Activated T-cell treated with anti-CD3 and anti-CD28 coated beads, Interleukin-2, amount 50 U/mL, for 4 hours (primary cell): ENCODE measurements at regions not wholly inside any gene's neighbourhood (a gene's known extent, or its start where the extent isn't known, plus 50 kb on each side); places are given as distances from the start of the nearest gene placed in this dataset.
"Not testable (repeated sequence)": the region's sequence is repeated elsewhere in the genome, so short reads cannot be mapped to it uniquely, and the experiment has no call there.

Experiments used
- ATAC-seq, 2 donors: fragments of 200-7000 bp; cut with Tn5 transposase; one replicate each; pipeline ENCODE4 v1.10.0; 2021
- DNase-seq: peaks from one replicate; pipeline ENCODE4 v3.0.0-alpha.2; 2020
- H3K27me3 Mint-ChIP-seq: one replicate; pipeline ENCODE4 v1.8.0; 2021; ENCODE audit warnings: low read depth, mixed read lengths
- H3K36me3 Mint-ChIP-seq: one replicate; pipeline ENCODE4 v1.8.0; 2022; ENCODE audit warnings: mixed read lengths; ENCODE audit not compliant: insufficient read depth
- H3K4me1 Mint-ChIP-seq: one replicate; pipeline ENCODE4 v1.8.0; 2021; ENCODE audit warnings: low read depth, mixed read lengths
- H3K4me3 Mint-ChIP-seq: one replicate; pipeline ENCODE4 v1.8.0; 2021; ENCODE audit warnings: mild to moderate bottlenecking, moderate library complexity, mixed read lengths
- H3K9me3 Mint-ChIP-seq: one replicate; pipeline ENCODE4 v1.8.0; 2021; ENCODE audit warnings: mixed read lengths

DNA sequence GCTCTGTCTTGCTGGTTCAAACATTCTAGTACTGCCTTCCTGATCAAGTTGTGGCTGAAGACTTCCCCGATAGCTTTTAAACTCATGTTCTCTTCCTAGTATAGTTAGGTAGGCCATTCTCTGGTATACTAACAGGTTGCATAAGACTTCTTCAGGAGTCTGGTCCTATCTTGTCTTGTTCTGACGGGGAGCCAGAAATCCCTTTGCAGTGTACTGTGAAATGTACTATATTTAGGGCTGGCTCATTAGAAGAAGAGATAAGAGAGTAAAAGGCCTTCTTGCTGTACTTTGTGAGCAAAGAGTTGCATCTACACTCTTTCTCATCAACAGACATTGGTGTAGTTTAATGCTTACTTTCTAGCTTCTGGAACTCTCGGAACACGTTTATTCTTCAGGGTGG, 331.9 kb downstream of the NUP35 start:
- peaks cover 8% of the 10 kb centered on the region for H3K9me3 Mint-ChIP-seq
- no peaks in the 10 kb centered on the region for H3K4me1 Mint-ChIP-seq
- no peak overlapping the region for H3K4me3 Mint-ChIP-seq
- DNase-seq (no peak), ATAC-seq (no peak)
- no peaks in the 10 kb centered on the region for H3K36me3 Mint-ChIP-seq
- no peaks in the 10 kb centered on the region for H3K27me3 Mint-ChIP-seq

GRCh38 chr2:183458460-183458859, 334.2 kb downstream of the NUP35 start:
- Mint-ChIP-seq H3K27me3 (no peaks in the 10 kb centered on the region), H3K4me3 (no peak overlapping the region), H3K9me3 (peaks cover 12% of the 10 kb centered on the region), H3K4me1 (no peaks in the 10 kb centered on the region), H3K36me3 (no peaks in the 10 kb centered on the region)
- ATAC-seq (no peak), DNase-seq (no peak)

GRCh38 chr2:183459466-183459865, 335.2 kb downstream of the NUP35 start:
- no peak overlapping the region for H3K4me3 Mint-ChIP-seq
- no peaks in the 10 kb centered on the region for H3K4me1 Mint-ChIP-seq
- peaks cover 9% of the 10 kb centered on the region for H3K9me3 Mint-ChIP-seq
- H3K36me3 Mint-ChIP-seq, result no peaks in the 10 kb centered on the region
- no peak for DNase-seq
- no peaks in the 10 kb centered on the region for H3K27me3 Mint-ChIP-seq
- ATAC-seq, result no peak

DNA sequence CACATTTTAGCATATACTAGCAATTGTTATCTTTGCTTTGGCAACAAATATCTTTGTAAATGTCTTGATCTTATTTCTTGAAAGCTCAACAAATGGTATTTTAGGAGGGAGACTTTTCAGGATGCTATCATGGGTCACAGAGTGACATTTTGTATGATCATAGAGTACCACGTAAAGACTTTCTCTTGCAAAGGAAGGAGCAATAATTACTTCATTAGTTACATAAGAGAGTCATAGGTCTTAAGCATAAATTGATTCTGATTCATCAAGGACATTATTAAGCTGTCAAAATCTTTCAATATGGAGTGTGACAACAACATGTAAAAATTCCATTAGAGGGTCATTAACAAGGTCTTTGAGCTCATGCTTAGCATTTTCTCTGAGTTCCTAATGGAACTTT, 339.6 kb downstream of the NUP35 start:
- Mint-ChIP-seq H3K9me3 (peaks cover 7% of the 10 kb centered on the region), H3K4me1 (no peaks in the 10 kb centered on the region), H3K36me3 (no peaks in the 10 kb centered on the region), H3K27me3 (no peaks in the 10 kb centered on the region), H3K4me3 (no peak overlapping the region)
- DNase-seq (no peak), ATAC-seq (no peak)

GRCh38 chr2:183465048-183465447, 340.8 kb downstream of the NUP35 start:
- no peaks in the 10 kb centered on the region for H3K36me3 Mint-ChIP-seq
- ATAC-seq (no peak), DNase-seq (no peak)
- H3K9me3 Mint-ChIP-seq, result peaks cover 16% of the 10 kb centered on the region
- H3K4me1 Mint-ChIP-seq, result no peaks in the 10 kb centered on the region
- no peak overlapping the region for H3K4me3 Mint-ChIP-seq
- no peaks in the 10 kb centered on the region for H3K27me3 Mint-ChIP-seq

DNA sequence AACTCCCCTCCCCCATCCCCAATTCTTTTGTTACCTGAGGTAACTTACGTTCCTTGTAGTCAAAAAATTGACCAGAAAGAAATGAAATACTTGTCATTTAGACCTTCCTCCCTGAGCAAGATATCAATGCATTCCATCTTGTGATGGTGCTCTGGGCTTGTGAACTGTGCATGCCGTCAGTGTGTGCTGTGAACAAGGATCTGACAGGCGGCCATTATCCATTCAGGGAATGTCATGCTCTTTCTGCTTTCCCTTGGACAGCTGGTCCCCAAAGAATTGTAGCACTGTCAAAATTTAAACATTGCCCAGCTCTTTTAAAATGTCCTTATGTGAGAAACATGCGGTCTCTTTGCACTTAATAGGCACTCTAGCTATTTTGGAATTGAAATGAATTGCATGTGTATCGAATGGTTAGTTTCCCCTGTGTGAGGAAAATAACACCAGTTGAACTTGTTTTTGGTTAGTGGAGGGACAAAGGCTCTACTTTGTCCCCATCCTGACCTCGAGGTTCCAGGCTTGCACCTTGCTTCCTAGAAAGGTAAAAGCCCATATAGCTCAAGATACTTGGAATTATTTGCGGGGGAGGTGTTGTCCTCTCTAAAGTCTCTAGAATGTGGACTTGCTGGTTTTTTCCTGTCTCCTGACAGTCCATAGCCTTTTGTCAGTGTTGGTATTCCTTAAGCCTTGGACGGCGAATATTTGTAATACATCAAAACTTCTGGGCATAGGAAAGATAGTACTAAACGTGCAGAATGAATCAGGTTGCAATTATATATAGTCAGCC, 350.9 kb downstream of the NUP35 start:
- ATAC-seq, result no peak
- Mint-ChIP-seq H3K4me1 (no peaks in the 10 kb centered on the region), H3K9me3 (peaks cover 4% of the 10 kb centered on the region), H3K36me3 (no peaks in the 10 kb centered on the region), H3K27me3 (no peaks in the 10 kb centered on the region), H3K4me3 (no peak overlapping the region)
- DNase-seq, result no peak

- no peaks in the 10 kb centered on the region for H3K36me3 Mint-ChIP-seq
- no peak for DNase-seq
- H3K9me3 Mint-ChIP-seq, result no peaks in the 10 kb centered on the region
- no peak overlapping the region for H3K4me3 Mint-ChIP-seq
- no peaks in the 10 kb centered on the region for H3K4me1 Mint-ChIP-seq
- H3K27me3 Mint-ChIP-seq, result no peaks in the 10 kb centered on the region
- no peak for ATAC-seq
These were observed 352.2 kb downstream of the NUP35 start for GRCh38 chr2:183476490-183476889.

GRCh38 chr2:183477296-183477695, 353.1 kb downstream of the NUP35 start:
- DNase-seq (no peak), ATAC-seq (no peak)
- H3K36me3 Mint-ChIP-seq, result no peaks in the 10 kb centered on the region
- H3K4me1 Mint-ChIP-seq, result no peaks in the 10 kb centered on the region
- no peak overlapping the region for H3K4me3 Mint-ChIP-seq
- H3K9me3 Mint-ChIP-seq, result no peaks in the 10 kb centered on the region
- H3K27me3 Mint-ChIP-seq, result no peaks in the 10 kb centered on the region

GRCh38 chr2:183478941-183479595, 354.8 kb downstream of the NUP35 start:
- not testable (repeated sequence) for H3K36me3 Mint-ChIP-seq, H3K4me3 Mint-ChIP-seq

GRCh38 chr2:183487326-183487725, 363.1 kb downstream of the NUP35 start:
- Mint-ChIP-seq H3K27me3 (no peaks in the 10 kb centered on the region), H3K36me3 (no peaks in the 10 kb centered on the region), H3K9me3 (peaks cover 6% of the 10 kb centered on the region), H3K4me1 (no peaks in the 10 kb centered on the region), H3K4me3 (no peak overlapping the region)
- DNase-seq (no peak), ATAC-seq (no peak)

More at GRCh38 chr2:183478941-183479595, 354.8 kb downstream of the NUP35 start:
- H3K9me3 Mint-ChIP-seq, DNase-seq, H3K4me1 Mint-ChIP-seq, ATAC-seq, H3K27me3 Mint-ChIP-seq: not testable (repeated sequence)

- Mint-ChIP-seq H3K27me3 (no peaks in the 10 kb centered on the region), H3K9me3 (peaks cover 6% of the 10 kb centered on the region), H3K4me3 (no peak overlapping the region), H3K4me1 (no peaks in the 10 kb centered on the region), H3K36me3 (no peaks in the 10 kb centered on the region)
- ATAC-seq (no peak), DNase-seq (no peak)
These were observed 364.2 kb downstream of the NUP35 start for GRCh38 chr2:183488421-183488820.

GRCh38 chr2:183490489-183490888, 366.2 kb downstream of the NUP35 start:
- no peak for DNase-seq
- no peaks in the 10 kb centered on the region for H3K27me3 Mint-ChIP-seq
- H3K9me3 Mint-ChIP-seq, result no peaks in the 10 kb centered on the region
- H3K36me3 Mint-ChIP-seq, result no peaks in the 10 kb centered on the region
- no peak for ATAC-seq
- H3K4me1 Mint-ChIP-seq, result no peaks in the 10 kb centered on the region
- no peak overlapping the region for H3K4me3 Mint-ChIP-seq

DNA sequence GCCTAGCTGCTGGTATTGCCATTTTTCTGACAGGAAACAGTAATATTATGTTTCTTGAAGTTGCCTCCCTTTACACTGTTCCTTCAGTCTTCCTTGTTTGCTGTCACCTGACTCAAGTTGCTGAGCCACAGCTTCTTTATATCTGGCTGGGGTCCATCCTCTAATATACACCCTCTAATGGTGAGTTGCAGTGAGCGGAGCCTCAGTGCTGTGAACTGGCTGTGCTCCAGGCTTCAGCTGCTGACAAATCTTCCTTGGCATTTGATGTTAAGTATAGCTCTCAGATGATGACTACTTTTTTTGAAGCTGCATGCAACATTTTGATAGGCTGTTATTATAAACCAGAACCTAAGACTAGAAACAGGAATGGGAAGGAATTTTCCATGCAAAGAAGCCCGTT, 366.7 kb downstream of the NUP35 start:
- H3K36me3 Mint-ChIP-seq, result no peaks in the 10 kb centered on the region
- ATAC-seq (no peak), DNase-seq (no peak)
- H3K4me1 Mint-ChIP-seq, result no peaks in the 10 kb centered on the region
- H3K4me3 Mint-ChIP-seq, result no peak overlapping the region
- H3K27me3 Mint-ChIP-seq, result no peaks in the 10 kb centered on the region
- no peaks in the 10 kb centered on the region for H3K9me3 Mint-ChIP-seq

DNA sequence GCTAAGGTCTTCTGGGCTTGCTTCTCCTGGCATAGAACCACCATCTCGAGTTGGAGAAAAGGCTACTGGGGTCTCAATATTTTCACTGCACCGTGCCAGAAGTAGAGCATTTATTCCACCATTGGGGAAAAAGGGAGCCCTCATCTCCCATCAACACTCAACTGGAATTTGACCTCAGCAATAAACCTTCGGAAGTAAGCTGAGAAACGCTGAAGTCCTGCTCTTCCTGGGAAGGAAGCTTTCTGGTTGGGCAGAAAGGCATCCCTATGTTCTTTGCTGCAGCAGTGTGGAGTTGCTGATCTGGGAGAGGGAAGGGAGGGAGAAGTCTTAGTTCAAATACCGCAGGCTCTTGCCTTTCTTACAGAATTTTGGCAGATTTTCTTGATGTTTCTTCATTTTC, 368.8 kb downstream of the NUP35 start:
- Mint-ChIP-seq H3K4me1 (no peaks in the 10 kb centered on the region), H3K4me3 (no peak overlapping the region), H3K36me3 (no peaks in the 10 kb centered on the region), H3K27me3 (no peaks in the 10 kb centered on the region), H3K9me3 (no peaks in the 10 kb centered on the region)
- ATAC-seq (no peak), DNase-seq (no peak)

DNA sequence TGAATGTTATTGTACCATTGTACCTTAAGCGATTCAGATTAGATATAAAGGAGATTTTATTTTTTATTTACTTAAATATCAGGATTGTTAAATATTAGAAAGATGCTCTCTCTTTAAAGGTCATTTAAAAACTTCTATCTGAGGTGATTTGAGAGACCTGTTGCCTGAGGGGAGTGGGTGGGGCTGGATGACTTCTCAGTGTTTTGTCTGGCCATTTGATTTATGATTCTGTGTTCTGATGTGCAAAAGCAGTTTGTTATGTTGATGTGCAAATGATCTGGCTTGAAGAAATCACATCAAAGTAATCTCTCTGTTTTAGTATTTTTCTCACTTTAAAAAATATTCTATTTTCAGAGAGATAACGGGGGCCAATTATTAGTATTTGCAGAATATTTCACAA, 370.8 kb downstream of the NUP35 start:
- no peaks in the 10 kb centered on the region for H3K27me3 Mint-ChIP-seq
- no peaks in the 10 kb centered on the region for H3K9me3 Mint-ChIP-seq
- no peak for DNase-seq
- no peak overlapping the region for H3K4me3 Mint-ChIP-seq
- no peak for ATAC-seq
- H3K4me1 Mint-ChIP-seq, result no peaks in the 10 kb centered on the region
- H3K36me3 Mint-ChIP-seq, result no peaks in the 10 kb centered on the region
